CD4-positive, alpha-beta T cell (primary cell): ENCODE measurements at regions not wholly inside any gene's neighbourhood (a gene's known extent, or its start where the extent isn't known, plus 50 kb on each side); places are given as distances from the start of the nearest gene placed in this dataset.

Experiments
- ATAC-seq: fragments of 200-7000 bp; cut with Tn5 transposase; one replicate; pipeline ENCODE4 v1.10.0; 2022; ENCODE audit warnings: mild to moderate bottlenecking; ENCODE audit not compliant: poor library complexity
- CTCF ChIA-PET: fragments of 350-600 bp; sonication (Branson Sonifier 250); formaldehyde crosslinking; loops from one replicate; lab custom pipeline; 2021; ENCODE audit warnings: antibody characterized with exemption, inconsistent platforms; lab: Charles Lee
- POLR2A ChIA-PET: fragments of 350-600 bp; sonication (Branson Sonifier 250); formaldehyde crosslinking; loops from one replicate; lab custom pipeline; 2021; ENCODE audit warnings: antibody characterized with exemption, inconsistent platforms; lab: Charles Lee
- DNase-seq, 14 experiments: peaks; one replicate each; pipeline ENCODE4 v3.0.0-alpha.2; 2013 to 2020; ENCODE audit warnings: mixed read lengths in 2 of 14
- H3K27ac ChIP-seq, 2 donors: one replicate each; pipeline versions ENCODE4 v1.5.1 to v1.7.0; 2013; ENCODE audit warnings: low read length in 2 of 2, low read depth in 1 of 2, mild to moderate bottlenecking in 1 of 2
- H3K27me3 ChIP-seq, 2 experiments: 1 replicate in 1 of 2; 2 replicates in 1 of 2; pipeline versions ENCODE4 v1.6.1 to v1.7.0; 2013; ENCODE audit warnings: low read length in 2 of 2, control low read depth in 1 of 2, mild to moderate bottlenecking in 1 of 2, moderate library complexity in 1 of 2; ENCODE audit not compliant: insufficient read depth in 2 of 2, control insufficient read depth in 1 of 2
- H3K36me3 ChIP-seq: one replicate; pipeline ENCODE4 v1.6.1; 2013; ENCODE audit warnings: low read length, control low read depth; ENCODE audit not compliant: insufficient read depth
- H3K4me1 ChIP-seq: one replicate; pipeline ENCODE4 v1.6.1; 2013; ENCODE audit warnings: low read length, control low read depth; ENCODE audit not compliant: insufficient read depth
- H3K4me3 ChIP-seq: one replicate; pipeline ENCODE4 v1.5.1; 2013; ENCODE audit warnings: mild to moderate bottlenecking, low read length, moderate library complexity
- H3K9me3 ChIP-seq, 2 experiments: 1 replicate in 1 of 2; 2 replicates in 1 of 2; pipeline versions ENCODE4 v1.6.1 to v1.7.0; 2013; ENCODE audit warnings: low read length in 2 of 2, mild to moderate bottlenecking in 2 of 2, control low read depth in 1 of 2, moderate library complexity in 1 of 2; ENCODE audit not compliant: control insufficient read depth in 1 of 2, insufficient read depth in 1 of 2
- H3K27ac Mint-ChIP-seq: one replicate; pipeline ENCODE4 v1.8.0; 2020; ENCODE audit warnings: mixed read lengths
- H3K27me3 Mint-ChIP-seq: one replicate; pipeline ENCODE4 v1.8.0; 2021; ENCODE audit warnings: mixed read lengths
- H3K36me3 Mint-ChIP-seq: one replicate; pipeline ENCODE4 v1.8.0; 2021; ENCODE audit warnings: low read depth, mixed read lengths
- H3K4me1 Mint-ChIP-seq: one replicate; pipeline ENCODE4 v1.8.0; 2021; ENCODE audit warnings: low read depth, mixed read lengths
- H3K4me3 Mint-ChIP-seq: one replicate; pipeline ENCODE4 v1.8.0; 2020; ENCODE audit warnings: mild to moderate bottlenecking, mixed read lengths
- H3K9me3 Mint-ChIP-seq: one replicate; pipeline ENCODE4 v1.8.0; 2020; ENCODE audit warnings: mixed read lengths
- intact Hi-C, 2 experiments: fragments of 100-400 bp; cut with DNase I in 1 of 2; cut with micrococcal nuclease in 1 of 2; formaldehyde crosslinking; loops; one replicate each; pipeline versions ENCODE4 v1.15.1 to v1.9.0; 2023 to 2025; cut with DNase I, micrococcal nuclease
- TF ChIP-seq, protein P1 (sequence below): fragments of 200-600 bp; IDR thresholded peaks from one replicate; pipeline ENCODE4 v1.8.0; 2022; ENCODE audit warnings: antibody characterized with exemption, mild to moderate bottlenecking

DNA sequence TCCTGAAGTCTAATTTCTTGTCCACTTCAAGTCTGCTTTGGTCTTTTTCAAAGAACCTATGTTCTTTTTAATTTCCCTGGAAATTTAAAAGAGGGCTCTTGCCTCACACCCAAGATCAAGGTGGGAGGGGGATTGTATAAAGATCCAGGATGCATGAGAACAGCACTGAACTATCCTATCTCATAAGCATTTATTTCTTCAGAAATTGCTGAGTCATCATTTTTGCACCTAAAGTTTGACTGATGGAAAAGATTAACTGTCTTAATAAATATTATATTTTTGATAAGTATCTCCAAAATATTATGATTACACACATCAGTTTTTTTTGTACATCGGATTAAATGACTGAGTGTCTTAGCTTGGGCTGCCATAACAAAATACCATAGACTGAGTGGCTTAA is 90.5 kb downstream of the RPS24 start:
- H3K9me3 Mint-ChIP-seq = peaks cover 12% of the 10 kb centered on the region

DNA sequence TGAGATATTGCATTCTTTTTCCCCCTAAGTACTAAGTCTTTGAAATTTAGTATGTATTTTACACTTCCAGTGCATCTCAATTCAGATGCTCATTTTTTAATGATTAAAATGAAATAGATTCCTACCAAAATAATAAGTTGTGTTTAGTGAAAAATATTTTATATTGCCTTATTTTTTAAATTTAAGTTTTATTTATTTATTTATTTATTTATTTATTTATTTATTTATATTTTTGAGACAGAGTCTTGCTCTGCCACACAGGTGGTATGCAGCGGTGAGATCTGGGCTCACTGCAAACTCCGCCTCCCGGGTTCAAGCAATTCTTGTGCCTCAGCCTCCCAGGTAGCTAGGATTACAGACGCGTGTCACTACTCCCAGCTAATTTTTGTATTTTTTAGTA is 95.5 kb downstream of the RPS24 start:
- Mint-ChIP-seq H3K9me3 (no peaks in the 10 kb centered on the region), H3K36me3 (no peaks in the 10 kb centered on the region), H3K27ac (no peak overlapping the region), H3K27me3 (no peaks in the 10 kb centered on the region), H3K4me1 (no peaks in the 10 kb centered on the region), H3K4me3 (no peak overlapping the region)
- ATAC-seq = no peak
- Histone ChIP-seq H3K4me1 (no peaks in the 10 kb centered on the region), H3K36me3 (no peaks in the 10 kb centered on the region), H3K27ac (no peak overlapping the region), H3K27me3 (no peaks in the 10 kb centered on the region), H3K9me3 (no peaks in the 10 kb centered on the region), H3K4me3 (no peak overlapping the region)
- ChIA-PET POLR2A (no interaction called here), CTCF (no interaction called here)
- no peak for DNase-seq
- intact Hi-C loops = no loop called here
- TF ChIP-seq, protein P1, sequence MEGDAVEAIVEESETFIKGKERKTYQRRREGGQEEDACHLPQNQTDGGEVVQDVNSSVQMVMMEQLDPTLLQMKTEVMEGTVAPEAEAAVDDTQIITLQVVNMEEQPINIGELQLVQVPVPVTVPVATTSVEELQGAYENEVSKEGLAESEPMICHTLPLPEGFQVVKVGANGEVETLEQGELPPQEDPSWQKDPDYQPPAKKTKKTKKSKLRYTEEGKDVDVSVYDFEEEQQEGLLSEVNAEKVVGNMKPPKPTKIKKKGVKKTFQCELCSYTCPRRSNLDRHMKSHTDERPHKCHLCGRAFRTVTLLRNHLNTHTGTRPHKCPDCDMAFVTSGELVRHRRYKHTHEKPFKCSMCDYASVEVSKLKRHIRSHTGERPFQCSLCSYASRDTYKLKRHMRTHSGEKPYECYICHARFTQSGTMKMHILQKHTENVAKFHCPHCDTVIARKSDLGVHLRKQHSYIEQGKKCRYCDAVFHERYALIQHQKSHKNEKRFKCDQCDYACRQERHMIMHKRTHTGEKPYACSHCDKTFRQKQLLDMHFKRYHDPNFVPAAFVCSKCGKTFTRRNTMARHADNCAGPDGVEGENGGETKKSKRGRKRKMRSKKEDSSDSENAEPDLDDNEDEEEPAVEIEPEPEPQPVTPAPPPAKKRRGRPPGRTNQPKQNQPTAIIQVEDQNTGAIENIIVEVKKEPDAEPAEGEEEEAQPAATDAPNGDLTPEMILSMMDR = no peak

More for the DNA sequence above, 90.5 kb downstream of the RPS24 start:
- DNase-seq (no peak), ATAC-seq (no peak)
- no peaks in the 10 kb centered on the region for H3K4me1 ChIP-seq
- intact Hi-C loops = no loop called here
- no peaks in the 10 kb centered on the region for H3K36me3 Mint-ChIP-seq
- no peak overlapping the region for H3K4me3 ChIP-seq
- ChIA-PET CTCF (no interaction called here), POLR2A (no interaction called here)
- no peak overlapping the region for H3K27ac Mint-ChIP-seq
- H3K9me3 ChIP-seq = peaks cover 0 to 14% of the 10 kb centered on the region in 2 experiments
- no peak overlapping the region for H3K4me3 Mint-ChIP-seq
- no peak overlapping the region for H3K27ac ChIP-seq
- H3K27me3 Mint-ChIP-seq = peaks cover 5% of the 10 kb centered on the region
- peaks cover 0 to 8% of the 10 kb centered on the region in 2 experiments for H3K27me3 ChIP-seq
- no peaks in the 10 kb centered on the region for H3K4me1 Mint-ChIP-seq
- TF ChIP-seq, protein P1 = no peak
- H3K36me3 ChIP-seq = no peaks in the 10 kb centered on the region

DNA sequence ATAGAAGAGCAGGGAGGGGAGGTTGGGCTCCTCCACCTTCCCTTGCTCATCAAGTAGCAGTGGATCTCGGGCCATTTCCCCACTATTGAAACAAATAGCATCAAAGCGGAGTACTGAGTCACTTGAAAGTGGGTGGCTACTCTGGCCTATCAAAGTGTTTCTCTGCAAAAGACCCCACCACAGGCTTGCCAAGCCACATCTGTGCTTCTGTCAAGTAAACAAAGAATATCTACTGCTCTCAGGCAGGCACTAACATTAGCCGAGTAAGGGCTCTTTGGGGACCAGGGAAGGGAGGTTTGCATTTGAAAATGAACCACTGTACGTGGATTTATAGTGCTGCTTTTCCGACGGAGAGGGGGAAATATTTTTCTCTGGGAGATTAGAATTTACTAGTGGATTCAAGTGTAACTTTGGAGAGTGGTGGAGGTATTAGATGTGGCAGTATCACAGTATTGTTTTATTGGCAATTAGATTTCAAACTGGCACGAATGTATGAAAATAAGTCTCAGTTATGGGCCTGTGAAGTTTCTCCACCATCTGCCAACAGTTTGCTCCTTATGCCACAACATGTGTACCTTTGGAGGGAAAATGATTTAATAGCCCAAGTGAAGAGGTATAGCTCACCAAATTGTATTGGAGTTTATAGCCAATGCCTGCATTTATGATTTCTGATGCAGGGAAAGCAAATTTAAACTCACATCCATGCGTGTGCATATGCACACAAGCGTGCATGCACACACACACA is 97.5 kb downstream of the RPS24 start:
- CTCF ChIA-PET = no interaction called here
- no peaks in the 10 kb centered on the region for H3K36me3 Mint-ChIP-seq
- POLR2A ChIA-PET = no interaction called here

More for the DNA sequence above, 97.5 kb downstream of the RPS24 start:
- Histone ChIP-seq H3K4me1 (no peaks in the 10 kb centered on the region), H3K27me3 (no peaks in the 10 kb centered on the region), H3K27ac (no peak overlapping the region), H3K36me3 (no peaks in the 10 kb centered on the region), H3K9me3 (no peaks in the 10 kb centered on the region), H3K4me3 (no peak overlapping the region)
- DNase-seq = no peak
- Mint-ChIP-seq H3K27me3 (no peaks in the 10 kb centered on the region), H3K4me3 (no peak overlapping the region), H3K4me1 (no peaks in the 10 kb centered on the region), H3K9me3 (no peaks in the 10 kb centered on the region), H3K27ac (no peak overlapping the region)
- no peak for ATAC-seq
- intact Hi-C loops = no loop called here
- TF ChIP-seq, protein P1 = no peak
